T-helper 1 cell treated with Interleukin-12 subunit alpha and Interleukin-12 subunit beta and Interleukin-4 antibody, amounts not matched to agents 30 μg/mL and 1 μg/mL, for 36 hours (primary cell): ENCODE measurements at regions not wholly inside any gene's neighbourhood (a gene's known extent, or its start where the extent isn't known, plus 50 kb on each side); places are given as distances from the start of the nearest gene placed in this dataset.

Source experiments
- H3K27ac Mint-ChIP-seq: one replicate; pipeline ENCODE4 v1.8.0; 2021; ENCODE audit warnings: mild to moderate bottlenecking, mixed read lengths
- H3K27me3 Mint-ChIP-seq: one replicate; pipeline ENCODE4 v1.8.0; 2021; ENCODE audit warnings: low read depth, mixed read lengths
- H3K36me3 Mint-ChIP-seq: one replicate; pipeline ENCODE4 v1.8.0; 2021; ENCODE audit warnings: low read depth, mixed read lengths
- H3K4me1 Mint-ChIP-seq: one replicate; pipeline ENCODE4 v1.8.0; 2021; ENCODE audit warnings: low read depth, mixed read lengths
- H3K4me3 Mint-ChIP-seq: one replicate; pipeline ENCODE4 v1.8.0; 2021; ENCODE audit warnings: mild to moderate bottlenecking, moderate library complexity, mixed read lengths
- H3K9me3 Mint-ChIP-seq: one replicate; pipeline ENCODE4 v1.8.0; 2021; ENCODE audit warnings: mixed read lengths

DNA sequence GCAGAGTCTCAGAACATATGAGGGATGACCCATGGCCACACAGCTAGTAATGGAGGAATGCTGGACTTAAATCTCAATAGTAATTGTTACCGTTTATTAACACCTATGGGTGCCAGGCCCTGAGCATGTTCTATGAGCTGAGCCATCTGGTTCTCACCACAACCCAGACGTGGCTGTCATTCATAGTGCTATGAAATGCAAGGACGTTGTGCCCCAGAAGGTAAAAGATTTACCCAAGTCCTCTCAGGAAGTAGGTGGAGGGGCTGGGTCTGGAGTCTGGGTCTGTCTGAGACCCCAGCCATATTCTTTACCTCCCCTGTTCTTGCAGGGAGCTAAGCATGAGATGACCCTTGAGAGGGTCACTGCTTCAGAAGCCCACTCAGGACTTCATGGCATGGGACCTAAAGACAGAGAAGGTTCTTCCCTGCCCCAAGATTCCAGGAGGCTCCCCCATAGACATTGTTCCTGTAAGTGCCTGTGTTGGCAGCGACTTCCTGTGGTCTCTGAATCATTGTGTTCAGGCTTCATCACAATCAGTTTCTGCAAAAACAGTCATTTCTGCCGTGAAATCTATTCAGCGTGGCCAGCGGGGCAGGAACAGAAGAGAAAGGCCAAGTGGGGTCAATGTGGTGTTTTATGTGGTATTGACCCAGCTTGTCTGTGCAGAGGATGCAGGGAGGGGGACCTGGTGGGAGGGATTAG lies 475.4 kb downstream of the PTPRU start:
- Mint-ChIP-seq H3K27me3 (no peaks in the 10 kb centered on the region), H3K4me3 (peak overlapping the region; percentile 16), H3K27ac (peak overlapping the region; percentile 73)

DNA sequence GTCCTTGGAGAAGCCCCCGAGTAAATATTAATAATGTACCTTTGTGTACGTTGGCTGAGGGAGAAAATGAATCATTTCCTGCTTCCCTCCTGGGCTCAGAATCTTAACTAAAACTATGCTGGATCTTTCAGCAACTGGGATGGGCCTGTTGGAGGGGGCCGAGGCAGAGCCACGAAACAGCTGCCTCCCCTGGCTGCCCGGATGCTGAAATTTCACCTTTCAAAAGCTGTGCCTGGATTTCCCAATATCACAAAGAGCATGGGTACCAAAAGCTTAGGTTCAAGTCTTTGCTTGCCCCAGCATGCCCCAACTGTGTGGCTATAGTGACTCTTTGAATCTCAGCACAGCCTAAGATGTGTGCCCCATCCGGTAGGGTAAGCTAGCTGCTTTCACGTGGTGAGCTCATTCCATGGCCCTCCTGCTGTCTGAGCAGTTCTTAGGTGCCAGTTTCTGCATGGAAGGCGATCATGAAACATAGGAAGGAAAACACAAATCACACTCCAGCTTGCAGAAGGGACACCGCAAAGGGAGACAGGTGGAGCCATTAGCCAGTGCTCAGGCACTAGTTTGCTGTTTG lies 473.5 kb downstream of the PTPRU start:
- H3K4me3 Mint-ChIP-seq: peak overlapping the region; percentile 25

More for the DNA sequence above, 475.4 kb downstream of the PTPRU start:
- Mint-ChIP-seq H3K36me3 (peaks cover 6% of the 10 kb centered on the region), H3K4me1 (peaks cover 60% of the 10 kb centered on the region), H3K9me3 (peaks cover 10% of the 10 kb centered on the region)

DNA sequence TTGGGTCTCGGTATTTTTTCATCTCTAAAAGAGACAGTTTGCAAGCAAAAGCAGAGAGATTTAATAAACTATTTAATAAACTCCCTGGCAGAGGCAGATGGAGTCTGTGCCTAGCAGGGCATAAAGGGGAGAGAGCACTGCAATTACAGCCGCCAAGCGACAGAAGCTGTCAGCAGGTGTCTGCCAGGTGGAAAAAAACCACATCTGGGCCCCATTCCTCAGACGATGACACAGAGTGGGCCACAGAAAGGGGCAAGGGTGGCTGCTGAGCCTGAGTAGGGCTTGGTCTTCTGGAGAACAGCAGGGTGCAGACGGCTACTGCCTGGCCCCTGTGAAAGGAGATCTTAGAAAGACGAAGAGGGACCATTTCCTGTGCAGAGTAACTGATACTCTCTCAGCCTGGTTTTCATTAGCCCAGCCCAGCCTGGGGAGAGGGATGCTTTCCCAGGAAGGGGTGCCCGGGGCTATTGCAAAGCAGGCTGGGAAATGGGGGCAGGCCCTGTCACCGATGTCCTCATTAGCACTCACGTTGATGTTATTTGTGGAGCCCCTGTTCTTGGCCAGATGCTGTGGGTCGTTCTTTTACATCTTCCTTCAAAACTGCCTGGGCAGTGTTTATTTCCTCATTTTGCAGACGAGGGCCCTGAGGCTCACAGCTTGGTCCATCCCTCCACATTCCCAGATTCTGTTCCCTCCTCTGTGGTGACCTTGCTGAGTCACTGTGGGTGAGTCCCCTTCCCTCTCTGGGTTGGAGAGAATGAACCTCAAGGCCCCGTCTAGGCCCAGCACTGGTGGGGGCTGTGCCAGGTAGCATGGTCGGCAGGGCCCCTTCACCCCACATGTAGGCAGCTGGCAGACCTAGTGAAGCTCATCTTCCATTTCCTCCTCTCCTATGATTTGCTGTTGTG lies 472.7 kb downstream of the PTPRU start:
- H3K27ac Mint-ChIP-seq: peak overlapping the region; percentile 91
- H3K4me3 Mint-ChIP-seq: peak overlapping the region; percentile 25
- no peaks in the 10 kb centered on the region for H3K9me3 Mint-ChIP-seq
- H3K4me1 Mint-ChIP-seq: peaks cover 63% of the 10 kb centered on the region
- peaks cover 6% of the 10 kb centered on the region for H3K36me3 Mint-ChIP-seq
- peaks cover 11% of the 10 kb centered on the region for H3K27me3 Mint-ChIP-seq

More for the DNA sequence above, 473.5 kb downstream of the PTPRU start:
- Mint-ChIP-seq H3K27me3 (peaks cover 11% of the 10 kb centered on the region), H3K27ac (peak overlapping the region; percentile 91), H3K9me3 (no peaks in the 10 kb centered on the region), H3K4me1 (peaks cover 65% of the 10 kb centered on the region), H3K36me3 (peaks cover 6% of the 10 kb centered on the region)

DNA sequence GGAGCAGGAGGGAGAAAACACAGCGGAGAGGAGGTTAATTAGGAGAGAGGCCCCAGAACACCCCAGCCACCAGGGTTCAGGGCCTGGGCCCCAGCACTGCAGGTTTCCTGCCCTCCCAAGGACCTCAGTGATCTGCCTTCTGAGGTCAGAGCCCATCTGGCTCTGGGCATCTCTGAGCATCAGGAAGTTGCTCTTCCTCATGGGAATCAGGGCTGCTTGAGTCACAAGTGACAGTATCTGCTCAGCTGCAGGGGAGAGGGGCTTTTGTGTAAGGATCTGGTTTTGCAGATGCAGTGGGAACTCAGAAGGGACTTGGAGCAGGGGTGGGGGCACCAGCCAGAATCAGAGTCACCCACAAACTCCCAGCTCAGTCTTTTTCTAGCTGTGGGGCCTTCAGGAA lies 472.1 kb downstream of the PTPRU start:
- H3K9me3 Mint-ChIP-seq: no peaks in the 10 kb centered on the region
- H3K27me3 Mint-ChIP-seq: peaks cover 11% of the 10 kb centered on the region
- H3K4me3 Mint-ChIP-seq: no peak overlapping the region
- H3K27ac Mint-ChIP-seq: peak overlapping the region; percentile 91
- H3K4me1 Mint-ChIP-seq: peaks cover 58% of the 10 kb centered on the region
- peaks cover 4% of the 10 kb centered on the region for H3K36me3 Mint-ChIP-seq

DNA sequence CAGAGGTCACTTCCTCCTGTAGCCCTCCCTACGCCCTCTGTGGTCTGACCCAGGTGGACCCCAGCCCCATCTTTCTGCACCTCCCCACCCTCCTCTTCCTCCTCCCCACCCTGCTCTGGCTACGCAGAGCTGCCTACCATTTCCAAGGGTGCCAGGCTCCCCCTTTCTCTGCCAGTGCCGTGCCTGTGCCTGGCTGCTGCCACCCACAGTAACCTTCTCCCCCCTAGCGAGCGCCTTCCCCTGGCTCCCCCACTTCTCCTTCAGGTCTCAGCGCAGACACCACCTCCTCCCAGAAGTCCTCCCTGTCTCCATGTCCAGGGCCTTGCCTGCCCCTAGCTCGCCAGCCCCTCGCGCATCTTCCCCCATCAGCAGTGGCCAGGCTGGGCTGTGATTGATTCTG lies 471.5 kb downstream of the PTPRU start:
- H3K27me3 Mint-ChIP-seq: peaks cover 13% of the 10 kb centered on the region
- H3K27ac Mint-ChIP-seq: peak overlapping the region; percentile 91

DNA sequence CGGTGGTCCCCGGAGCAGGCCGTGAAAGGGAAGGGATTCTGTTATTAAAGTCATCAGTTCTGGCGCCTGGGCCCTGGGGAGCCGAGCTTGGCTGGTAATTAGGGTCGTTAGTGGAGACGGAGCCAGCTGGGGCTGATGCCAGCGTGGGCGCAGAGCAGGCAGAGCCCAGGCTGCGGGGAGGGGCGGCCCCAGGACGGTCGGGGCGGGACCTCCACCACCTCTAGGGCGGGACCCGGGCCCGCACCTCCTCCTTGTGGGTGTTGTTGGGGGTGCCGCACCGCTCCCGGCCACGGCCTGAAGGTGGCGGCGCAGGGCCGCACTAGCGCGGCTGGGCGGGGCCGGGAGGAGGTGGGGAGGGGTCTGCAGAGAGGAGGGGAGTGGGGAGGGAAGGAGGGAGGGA lies 470.6 kb downstream of the PTPRU start:
- no peak overlapping the region for H3K27ac Mint-ChIP-seq
- H3K9me3 Mint-ChIP-seq: no peaks in the 10 kb centered on the region
- peaks cover 45% of the 10 kb centered on the region for H3K4me1 Mint-ChIP-seq
- H3K36me3 Mint-ChIP-seq: peaks cover 4% of the 10 kb centered on the region
- H3K4me3 Mint-ChIP-seq: no peak overlapping the region
- H3K27me3 Mint-ChIP-seq: peaks cover 16% of the 10 kb centered on the region

More for the DNA sequence above, 471.5 kb downstream of the PTPRU start:
- no peak overlapping the region for H3K4me3 Mint-ChIP-seq
- peaks cover 54% of the 10 kb centered on the region for H3K4me1 Mint-ChIP-seq
- H3K9me3 Mint-ChIP-seq: no peaks in the 10 kb centered on the region
- peaks cover 4% of the 10 kb centered on the region for H3K36me3 Mint-ChIP-seq

DNA sequence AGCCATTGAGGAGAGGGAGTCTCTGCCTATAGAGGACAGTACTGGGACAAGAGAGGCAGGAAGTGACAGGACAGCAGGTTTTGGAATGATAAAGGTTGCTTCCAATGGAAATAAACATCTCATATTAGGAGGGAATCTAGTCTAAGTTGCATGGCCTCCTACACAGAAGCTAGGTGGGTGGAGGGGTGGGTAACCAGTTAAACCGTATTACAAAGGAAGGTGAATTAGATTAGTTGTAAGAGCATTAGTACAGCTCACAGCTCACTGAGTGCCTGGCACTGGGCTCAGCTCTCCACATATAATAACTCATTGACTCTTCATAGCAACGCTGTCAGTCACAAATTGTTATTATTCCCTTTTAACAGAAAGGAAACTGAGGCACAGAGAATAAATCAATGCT lies 468.1 kb downstream of the PTPRU start:
- H3K27me3 Mint-ChIP-seq: peaks cover 20% of the 10 kb centered on the region
- H3K4me3 Mint-ChIP-seq: no peak overlapping the region
- H3K36me3 Mint-ChIP-seq: no peaks in the 10 kb centered on the region
- peaks cover 27% of the 10 kb centered on the region for H3K4me1 Mint-ChIP-seq
- H3K9me3 Mint-ChIP-seq: no peaks in the 10 kb centered on the region
- H3K27ac Mint-ChIP-seq: no peak overlapping the region

DNA sequence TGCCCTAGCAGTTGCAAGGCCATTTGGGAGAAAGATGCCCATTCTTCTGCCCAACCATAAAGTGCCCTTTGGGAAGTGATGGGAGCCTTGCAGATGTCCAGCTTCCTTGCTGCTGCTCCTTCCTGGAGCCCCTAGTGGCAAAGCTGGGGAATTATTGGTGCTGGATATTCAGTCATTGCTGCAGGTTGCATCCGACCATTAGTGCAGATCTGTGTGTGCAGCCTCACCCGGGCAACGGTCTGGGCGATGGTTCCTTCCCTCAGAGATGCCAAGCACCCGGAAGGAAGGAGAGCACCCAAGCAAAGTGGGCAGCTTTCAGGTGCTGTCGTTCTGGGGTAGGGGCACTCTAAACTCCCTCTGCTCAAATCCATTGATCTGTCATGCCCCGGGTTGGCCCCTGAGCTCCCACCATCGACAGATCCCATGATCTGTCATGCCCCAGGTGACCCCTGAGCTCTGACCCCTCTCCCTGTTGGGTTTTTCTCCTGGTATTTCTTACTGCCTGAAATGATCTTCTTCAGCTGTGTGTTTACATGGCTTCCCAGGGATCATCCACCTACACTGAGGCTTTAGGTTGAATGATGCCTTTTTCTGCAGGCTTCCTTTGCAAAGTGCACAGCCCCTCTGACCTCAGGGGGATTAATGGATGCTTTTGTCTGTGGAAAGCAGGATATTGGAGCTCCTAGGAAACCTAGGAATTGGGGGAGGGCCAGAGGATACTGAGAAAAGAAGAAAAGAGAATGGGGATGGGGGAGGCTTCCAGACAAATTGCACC lies 467.5 kb downstream of the PTPRU start:
- peaks cover 20% of the 10 kb centered on the region for H3K4me1 Mint-ChIP-seq
- no peaks in the 10 kb centered on the region for H3K36me3 Mint-ChIP-seq
- H3K4me3 Mint-ChIP-seq: no peak overlapping the region
- H3K27me3 Mint-ChIP-seq: peaks cover 21% of the 10 kb centered on the region
- no peaks in the 10 kb centered on the region for H3K9me3 Mint-ChIP-seq
- no peak overlapping the region for H3K27ac Mint-ChIP-seq

DNA sequence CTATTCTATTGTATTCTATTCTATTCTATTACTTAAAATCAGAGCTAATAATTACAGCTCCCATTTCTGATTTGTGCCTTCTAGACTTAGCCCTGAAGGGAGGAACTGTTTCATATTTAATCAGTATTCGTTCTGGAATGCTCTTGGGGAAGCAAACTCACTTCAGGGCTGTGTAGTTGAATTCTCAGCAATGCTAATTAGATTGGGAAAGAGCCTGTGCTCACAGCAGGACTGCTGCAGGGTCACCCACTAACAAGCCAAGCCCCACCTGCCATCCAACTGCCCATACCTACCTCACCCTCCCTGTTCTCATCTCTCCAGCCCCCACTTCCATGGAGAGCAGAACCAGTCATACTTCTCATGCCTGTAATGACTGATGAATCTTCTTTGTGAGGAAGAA lies 464.2 kb downstream of the PTPRU start:
- Mint-ChIP-seq H3K4me1 (peaks cover 5% of the 10 kb centered on the region), H3K36me3 (no peaks in the 10 kb centered on the region), H3K9me3 (no peaks in the 10 kb centered on the region), H3K27me3 (peaks cover 14% of the 10 kb centered on the region), H3K27ac (no peak overlapping the region), H3K4me3 (no peak overlapping the region)

DNA sequence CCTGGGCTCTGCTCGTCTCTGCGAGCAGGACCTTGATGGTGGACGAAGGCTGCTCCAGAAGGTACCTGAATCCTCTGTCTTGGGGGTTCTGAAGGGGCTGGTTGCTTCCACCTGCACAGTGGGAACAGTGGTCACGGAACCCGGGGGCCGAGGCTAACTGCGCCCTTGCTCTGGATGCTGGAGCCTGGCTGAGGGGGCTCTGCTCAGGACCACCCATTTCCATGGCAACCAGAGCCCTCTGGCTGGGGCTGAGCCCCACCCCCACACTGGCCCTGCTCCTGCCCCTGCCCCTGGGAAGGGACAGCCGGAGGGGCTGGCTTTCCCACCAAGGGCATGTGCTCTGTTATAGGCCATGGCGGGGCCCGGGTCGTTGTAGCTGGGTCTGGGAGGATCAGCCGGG lies 462.3 kb downstream of the PTPRU start:
- Mint-ChIP-seq H3K27me3 (peaks cover 13% of the 10 kb centered on the region), H3K4me3 (no peak overlapping the region), H3K27ac (no peak overlapping the region), H3K36me3 (no peaks in the 10 kb centered on the region), H3K9me3 (no peaks in the 10 kb centered on the region), H3K4me1 (no peaks in the 10 kb centered on the region)

DNA sequence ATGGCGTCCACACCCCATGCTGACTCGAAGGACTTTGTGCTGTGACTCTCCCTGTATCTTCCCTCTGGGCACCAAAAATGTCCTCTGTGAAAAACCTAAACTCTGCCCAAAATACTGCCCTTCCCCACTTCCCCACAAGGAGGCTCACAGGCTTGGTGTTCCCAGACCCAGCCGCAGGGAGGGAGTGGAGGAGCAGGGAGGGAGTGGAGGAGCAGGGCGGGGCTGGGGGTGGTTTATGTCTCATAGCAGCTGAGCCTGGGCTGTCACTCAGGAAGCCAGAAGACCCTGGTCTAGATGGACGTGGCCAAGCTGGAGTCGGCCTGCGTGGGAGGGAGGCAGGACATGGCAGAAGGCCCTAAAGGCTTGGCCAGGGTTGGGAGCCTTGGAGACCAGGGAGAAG lies 461.7 kb downstream of the PTPRU start:
- no peaks in the 10 kb centered on the region for H3K9me3 Mint-ChIP-seq
- H3K27ac Mint-ChIP-seq: no peak overlapping the region
- H3K36me3 Mint-ChIP-seq: no peaks in the 10 kb centered on the region
- H3K27me3 Mint-ChIP-seq: peaks cover 13% of the 10 kb centered on the region
- no peak overlapping the region for H3K4me3 Mint-ChIP-seq
- no peaks in the 10 kb centered on the region for H3K4me1 Mint-ChIP-seq

DNA sequence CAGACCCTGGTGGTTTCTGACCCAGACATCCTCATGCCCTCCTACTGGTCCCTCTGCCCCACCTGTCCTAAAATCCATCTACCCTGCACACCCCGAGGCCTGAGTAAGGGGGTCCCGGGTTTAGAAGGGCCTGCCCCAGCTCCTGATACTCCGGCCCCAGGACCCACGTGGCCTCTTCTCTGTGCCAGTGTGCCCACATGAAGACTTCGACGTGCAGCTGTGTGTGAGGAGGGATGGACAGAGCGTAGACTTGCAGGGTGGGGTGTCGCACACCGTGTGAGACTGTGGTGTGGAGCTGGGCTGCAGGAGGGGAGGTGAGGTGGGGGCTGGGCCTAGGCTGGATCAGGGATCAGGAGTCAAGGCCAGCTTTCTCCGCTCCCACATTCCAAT lies 461.1 kb downstream of the PTPRU start:
- Mint-ChIP-seq H3K36me3 (no peaks in the 10 kb centered on the region), H3K4me1 (no peaks in the 10 kb centered on the region), H3K4me3 (no peak overlapping the region), H3K27me3 (peaks cover 8% of the 10 kb centered on the region), H3K27ac (no peak overlapping the region), H3K9me3 (no peaks in the 10 kb centered on the region)

DNA sequence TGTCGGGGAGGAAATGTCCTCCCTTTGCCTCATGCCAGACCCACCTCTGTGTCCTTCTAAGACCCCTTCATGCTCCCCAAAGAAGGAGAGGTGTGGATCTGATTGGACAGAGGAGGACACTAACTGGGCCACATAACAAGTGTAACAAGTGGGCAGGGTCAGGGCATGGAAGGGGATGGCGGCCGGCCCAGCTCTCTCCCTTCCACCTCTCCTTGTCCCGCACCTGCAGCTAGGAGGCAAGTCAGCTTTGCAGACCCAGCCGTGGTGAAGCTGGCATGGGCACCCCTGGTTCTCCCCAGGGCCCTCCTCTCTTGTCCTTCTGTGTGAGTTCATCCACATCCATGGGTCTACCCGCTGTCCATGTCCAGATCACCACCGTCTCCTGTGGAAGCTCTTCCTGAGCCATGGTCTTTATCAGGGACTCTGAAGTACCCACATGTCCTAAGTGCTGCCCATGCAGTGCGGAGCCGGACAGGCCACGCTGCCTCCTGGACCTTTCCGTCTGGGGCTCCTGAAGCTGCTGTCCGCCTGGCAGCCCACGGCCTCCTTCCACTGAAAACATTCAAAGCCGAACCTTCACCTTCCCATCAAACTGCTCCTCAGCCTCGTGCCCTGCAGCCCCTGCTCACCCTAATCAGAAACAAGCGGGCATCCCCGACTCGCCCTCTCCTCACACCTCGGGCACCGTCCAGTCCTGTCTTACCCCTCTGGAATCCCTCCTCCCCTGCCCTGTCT lies 460.5 kb downstream of the PTPRU start:
- no peak overlapping the region for H3K27ac Mint-ChIP-seq
- H3K4me1 Mint-ChIP-seq: no peaks in the 10 kb centered on the region
- H3K4me3 Mint-ChIP-seq: no peak overlapping the region
- H3K9me3 Mint-ChIP-seq: no peaks in the 10 kb centered on the region
- peaks cover 8% of the 10 kb centered on the region for H3K27me3 Mint-ChIP-seq
- no peaks in the 10 kb centered on the region for H3K36me3 Mint-ChIP-seq

DNA sequence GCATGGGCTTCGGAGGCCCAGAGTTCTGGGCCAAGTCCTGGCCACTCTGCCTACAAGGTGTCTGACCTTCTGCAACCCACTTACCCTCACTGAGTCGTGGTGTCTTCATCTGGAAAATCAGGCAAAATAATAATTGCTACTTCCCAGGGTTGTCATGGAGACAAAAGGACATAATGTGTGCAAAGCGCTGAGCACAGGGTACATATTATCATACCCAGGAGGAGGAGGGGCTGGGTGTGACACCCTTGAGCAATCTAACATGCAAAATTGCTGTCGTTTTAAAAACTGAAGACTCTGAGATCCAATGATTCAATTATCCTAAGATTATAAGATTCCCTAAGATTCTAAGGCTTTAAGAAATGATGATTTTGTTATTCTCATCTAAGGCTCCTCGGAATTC lies 459.5 kb downstream of the PTPRU start:
- H3K27ac Mint-ChIP-seq: no peak overlapping the region

More for the DNA sequence above, 459.5 kb downstream of the PTPRU start:
- Mint-ChIP-seq H3K27me3 (peaks cover 8% of the 10 kb centered on the region), H3K36me3 (no peaks in the 10 kb centered on the region), H3K4me1 (no peaks in the 10 kb centered on the region), H3K9me3 (no peaks in the 10 kb centered on the region), H3K4me3 (no peak overlapping the region)
